ENCODE measurements at regions not wholly inside any gene's neighbourhood (a gene's known extent, or its start where the extent isn't known, plus 50 kb on each side); places are given as distances from the start of the nearest gene placed in this dataset.

DNA sequence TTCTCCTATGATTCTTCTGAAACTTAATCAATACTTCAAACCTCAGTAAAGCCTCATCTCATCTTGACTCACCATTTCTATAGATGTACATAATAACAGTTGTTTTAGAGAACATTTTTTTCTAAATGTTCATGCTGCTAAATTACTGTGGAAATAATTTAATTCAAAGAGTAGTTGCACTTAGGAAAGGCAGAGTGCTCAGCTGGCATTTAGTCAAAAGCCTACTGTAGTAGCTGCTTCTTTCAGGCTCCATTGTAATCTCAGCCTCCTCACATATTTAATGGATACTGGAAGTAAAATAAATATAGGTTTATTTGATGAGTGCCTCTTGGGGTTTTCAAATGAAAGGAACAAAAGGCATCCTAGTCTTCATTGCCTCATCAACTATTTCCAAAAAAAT lies 325.0 kb downstream of the CCER1 start:
- POLR2A ChIA-PET, result no interaction called here
- CTCF ChIA-PET, result no interaction called here
- Histone ChIP-seq H3K27me3 (ENCODE audit: control insufficient read depth, insufficient read depth, low read length) (no peaks in the 10 kb centered on the region), H3K4me3 (ENCODE audit: low read depth, low read length) (no peak overlapping the region), H3K36me3 (ENCODE audit: control insufficient read depth, insufficient read depth, low read length) (no peaks in the 10 kb centered on the region)
- TF ChIP-seq, protein P1, sequence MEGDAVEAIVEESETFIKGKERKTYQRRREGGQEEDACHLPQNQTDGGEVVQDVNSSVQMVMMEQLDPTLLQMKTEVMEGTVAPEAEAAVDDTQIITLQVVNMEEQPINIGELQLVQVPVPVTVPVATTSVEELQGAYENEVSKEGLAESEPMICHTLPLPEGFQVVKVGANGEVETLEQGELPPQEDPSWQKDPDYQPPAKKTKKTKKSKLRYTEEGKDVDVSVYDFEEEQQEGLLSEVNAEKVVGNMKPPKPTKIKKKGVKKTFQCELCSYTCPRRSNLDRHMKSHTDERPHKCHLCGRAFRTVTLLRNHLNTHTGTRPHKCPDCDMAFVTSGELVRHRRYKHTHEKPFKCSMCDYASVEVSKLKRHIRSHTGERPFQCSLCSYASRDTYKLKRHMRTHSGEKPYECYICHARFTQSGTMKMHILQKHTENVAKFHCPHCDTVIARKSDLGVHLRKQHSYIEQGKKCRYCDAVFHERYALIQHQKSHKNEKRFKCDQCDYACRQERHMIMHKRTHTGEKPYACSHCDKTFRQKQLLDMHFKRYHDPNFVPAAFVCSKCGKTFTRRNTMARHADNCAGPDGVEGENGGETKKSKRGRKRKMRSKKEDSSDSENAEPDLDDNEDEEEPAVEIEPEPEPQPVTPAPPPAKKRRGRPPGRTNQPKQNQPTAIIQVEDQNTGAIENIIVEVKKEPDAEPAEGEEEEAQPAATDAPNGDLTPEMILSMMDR (IDR thresholded peaks at IDR 0.05; ENCODE audit: insufficient read depth, low read depth, low read length), result no peak
- DNase-seq (ENCODE audit: low read depth), result no peak

DNA sequence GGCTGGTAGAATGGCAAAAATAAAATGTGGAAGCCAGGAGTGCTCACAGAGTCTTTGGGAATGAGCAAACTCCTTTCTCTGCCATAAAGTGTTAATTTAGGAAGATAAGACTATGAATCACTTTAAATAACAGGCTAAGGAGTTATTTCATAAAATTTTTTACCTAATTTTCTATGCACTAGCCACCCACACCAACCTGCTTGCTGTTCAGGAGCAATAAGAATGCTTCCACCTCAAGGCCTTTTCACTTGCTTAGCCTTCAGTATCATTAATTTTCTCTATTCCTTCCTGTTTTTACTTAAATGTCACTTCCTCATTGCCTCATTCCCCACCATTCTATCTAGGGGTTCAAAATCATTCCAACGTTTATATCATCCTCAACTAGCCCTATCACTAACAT lies 326.8 kb downstream of the CCER1 start:
- CTCF ChIA-PET, result no interaction called here
- no peak for DNase-seq (ENCODE audit: low read depth)
- POLR2A ChIA-PET, result no interaction called here
- Histone ChIP-seq H3K27me3 (ENCODE audit: control insufficient read depth, insufficient read depth, low read length) (no peaks in the 10 kb centered on the region), H3K36me3 (ENCODE audit: control insufficient read depth, insufficient read depth, low read length) (no peaks in the 10 kb centered on the region), H3K4me3 (ENCODE audit: low read depth, low read length) (no peak overlapping the region)
- TF ChIP-seq, protein P1 (IDR thresholded peaks at IDR 0.05; ENCODE audit: insufficient read depth, low read depth, low read length), result no peak

DNA sequence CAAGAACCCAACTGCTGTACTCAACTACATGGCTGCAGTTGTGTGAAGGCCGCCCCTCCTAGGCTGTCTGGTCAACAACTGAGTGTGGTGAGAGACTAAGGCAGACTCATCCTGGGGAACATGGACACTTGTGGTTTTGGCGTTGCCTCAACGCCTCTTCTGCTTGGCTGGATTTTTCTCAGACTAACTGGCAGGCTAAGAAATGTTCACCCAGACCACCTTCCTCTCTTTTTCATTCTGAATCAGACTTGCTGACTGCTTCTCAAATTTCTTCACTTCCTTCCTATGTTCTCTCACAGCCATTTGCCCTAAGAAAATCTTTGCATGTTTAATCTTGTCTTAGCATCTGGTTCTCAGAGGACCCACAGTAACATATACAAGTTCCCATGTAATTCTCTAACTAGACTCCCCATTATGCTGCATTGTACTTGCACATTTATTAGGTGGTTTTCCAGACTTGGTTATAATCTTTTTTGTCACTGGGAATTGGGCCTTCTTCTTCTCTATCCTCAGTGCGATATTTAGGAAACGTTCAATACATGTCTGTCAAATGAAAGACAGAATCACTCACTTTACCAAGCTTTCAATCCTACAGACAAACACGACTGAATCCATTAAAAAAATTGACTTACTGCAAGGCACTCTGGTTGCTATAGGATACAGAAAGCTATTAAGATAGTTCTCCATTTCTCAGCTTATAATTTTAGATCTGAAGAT lies 327.6 kb downstream of the CCER1 start:
- POLR2A ChIA-PET, result no interaction called here
- H3K36me3 ChIP-seq (ENCODE audit: control insufficient read depth, insufficient read depth, low read length), result no peaks in the 10 kb centered on the region
- no peak for DNase-seq (ENCODE audit: low read depth)

DNA sequence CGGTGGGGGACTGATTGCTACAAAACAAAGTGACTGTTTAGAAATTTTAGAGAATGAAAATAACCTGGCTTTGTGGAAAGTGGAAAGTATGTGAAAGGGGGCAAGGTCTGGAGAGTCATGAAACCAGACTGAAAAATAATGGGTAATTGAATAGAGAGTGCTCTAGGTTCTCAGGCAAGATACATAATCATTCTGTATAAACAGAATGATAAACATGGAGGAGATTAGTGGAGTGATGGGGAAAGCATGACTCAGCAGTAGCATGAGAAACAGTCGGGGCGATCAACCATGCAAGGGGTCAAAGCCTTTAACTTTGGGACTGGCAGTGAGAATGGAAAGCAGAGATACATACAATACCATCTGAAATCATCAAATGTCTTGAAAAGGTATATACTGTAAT lies 332.5 kb downstream of the CCER1 start:
- TF ChIP-seq, protein P1 (IDR thresholded peaks at IDR 0.05; ENCODE audit: insufficient read depth, low read depth, low read length), result no peak
- CTCF ChIA-PET, result no interaction called here
- Histone ChIP-seq H3K27me3 (ENCODE audit: control insufficient read depth, insufficient read depth, low read length) (no peaks in the 10 kb centered on the region), H3K36me3 (ENCODE audit: control insufficient read depth, insufficient read depth, low read length) (no peaks in the 10 kb centered on the region), H3K4me3 (ENCODE audit: low read depth, low read length) (no peak overlapping the region)
- no peak for DNase-seq (ENCODE audit: low read depth)
- POLR2A ChIA-PET, result no interaction called here

More for the DNA sequence above, 327.6 kb downstream of the CCER1 start:
- TF ChIP-seq, protein P1 (IDR thresholded peaks at IDR 0.05; ENCODE audit: insufficient read depth, low read depth, low read length), result no peak
- Histone ChIP-seq H3K4me3 (ENCODE audit: low read depth, low read length) (no peak overlapping the region), H3K27me3 (ENCODE audit: control insufficient read depth, insufficient read depth, low read length) (no peaks in the 10 kb centered on the region)
- CTCF ChIA-PET, result no interaction called here

DNA sequence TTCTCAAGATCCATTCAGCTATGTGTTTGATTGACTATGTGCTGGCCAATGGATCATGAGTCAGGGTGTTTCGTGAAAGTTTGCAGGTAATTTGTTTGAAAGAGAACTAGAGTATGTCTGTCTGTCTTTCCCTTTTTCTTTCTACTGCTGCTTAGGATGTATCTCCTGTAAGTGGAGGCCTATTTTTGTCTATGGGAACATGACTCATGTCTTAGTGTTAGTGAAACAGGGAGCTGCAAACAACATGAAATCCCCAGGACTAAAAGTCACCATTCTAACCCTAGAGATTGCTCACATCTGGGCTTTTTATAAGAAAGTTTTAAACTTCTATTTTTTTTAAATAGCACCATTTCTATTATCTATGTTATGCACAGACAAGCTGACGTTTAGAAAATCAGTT lies 333.0 kb downstream of the CCER1 start:
- CTCF ChIA-PET, result interaction anchor here (0.6 kb wide), 1 partner anchor 823 kb away, joined by 3 read pairs; no protein-coding TSS in a partner anchor
- TF ChIP-seq, protein P1 (IDR thresholded peaks at IDR 0.05; ENCODE audit: insufficient read depth, low read depth, low read length), result no peak
- DNase-seq (ENCODE audit: low read depth), result no peak

More for the DNA sequence above, 333.0 kb downstream of the CCER1 start:
- POLR2A ChIA-PET, result interaction anchor here (0.6 kb wide), 1 partner anchor 32 kb away, joined by 4 read pairs; no protein-coding TSS in a partner anchor
- H3K36me3 ChIP-seq (ENCODE audit: control insufficient read depth, insufficient read depth, low read length), result no peaks in the 10 kb centered on the region
- no peak overlapping the region for H3K4me3 ChIP-seq (ENCODE audit: low read depth, low read length)
- no peaks in the 10 kb centered on the region for H3K27me3 ChIP-seq (ENCODE audit: control insufficient read depth, insufficient read depth, low read length)

Data from BJ (cell line).